NB4 (cell line): ENCODE measurements at regions not wholly inside any gene's neighbourhood (a gene's known extent, or its start where the extent isn't known, plus 50 kb on each side); places are given as distances from the start of the nearest gene placed in this dataset.

Source experiments
- DNase-seq: peaks from one replicate; pipeline ENCODE4 v3.0.0; 2010; ENCODE audit warnings: low read depth
- H3K4me3 ChIP-seq: one replicate; pipeline ENCODE4 v1.5.1; 2011; ENCODE audit warnings: mild to moderate bottlenecking, low read depth, low read length, moderate library complexity
- CTCF ChIP-seq: IDR thresholded peaks from one replicate; pipeline ENCODE4 v1.5.1; 2012; ENCODE audit warnings: low read depth, low read length
- MYC ChIP-seq: IDR thresholded peaks from 2 replicates; pipeline ENCODE4 v1.6.1; 2011; ENCODE audit warnings: low read depth, low read length
- POLR2A ChIP-seq: IDR thresholded peaks from 2 replicates; pipeline ENCODE4 v1.6.1; 2011; ENCODE audit warnings: mild to moderate bottlenecking; ENCODE audit not compliant: insufficient read length; ENCODE audit errors: extremely low read depth
- TF ChIP-seq, protein P1 (sequence below): IDR thresholded peaks from 2 replicates; pipeline ENCODE4 v1.6.1; 2011; ENCODE audit warnings: low read depth, low read length

DNA sequence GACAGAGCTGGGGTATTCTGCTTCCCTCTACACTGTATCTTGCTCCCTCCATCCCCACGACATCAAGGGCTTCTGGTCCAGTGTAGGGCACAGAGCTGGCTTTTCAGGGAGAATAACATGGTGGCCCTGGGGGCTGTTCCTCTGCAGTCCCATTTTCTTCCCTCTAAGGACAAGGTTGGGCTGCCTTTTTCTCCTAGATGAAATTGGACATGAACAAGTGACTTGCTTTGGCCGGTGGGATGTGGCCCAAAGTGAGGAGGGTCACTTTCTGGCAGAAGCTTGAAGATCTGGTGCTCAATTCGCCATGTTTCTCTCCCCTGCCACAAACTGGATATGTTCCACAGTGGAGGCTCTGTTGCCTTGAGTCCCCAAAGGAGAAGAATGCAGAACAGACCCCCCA lies 235.7 kb downstream of the EMX2 start:
- TF ChIP-seq MYC (no peak), POLR2A (no peak)
- TF ChIP-seq, protein P1, sequence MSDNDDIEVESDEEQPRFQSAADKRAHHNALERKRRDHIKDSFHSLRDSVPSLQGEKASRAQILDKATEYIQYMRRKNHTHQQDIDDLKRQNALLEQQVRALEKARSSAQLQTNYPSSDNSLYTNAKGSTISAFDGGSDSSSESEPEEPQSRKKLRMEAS: no peak
- no peak for DNase-seq
- H3K4me3 ChIP-seq: no peak overlapping the region

DNA sequence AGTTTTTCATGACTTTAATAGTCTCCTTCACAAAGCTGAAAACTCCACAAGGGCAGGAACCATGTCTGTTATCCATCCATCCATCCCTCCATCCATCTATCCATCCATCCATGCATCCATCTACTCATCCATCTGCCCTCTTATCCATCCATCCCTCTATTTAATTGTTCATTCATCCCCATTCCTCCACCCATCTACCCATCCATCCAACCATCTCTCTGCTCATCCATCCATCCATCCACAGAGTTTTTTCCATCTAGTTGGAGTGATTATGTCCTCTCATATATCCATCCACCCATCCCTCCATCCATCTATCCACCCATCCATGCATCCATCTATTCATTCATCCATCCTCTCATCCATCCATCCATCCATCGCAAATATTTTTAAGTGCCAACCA lies 237.9 kb downstream of the EMX2 start:
- no peak for TF ChIP-seq MYC
- TF ChIP-seq POLR2A: no peak
- TF ChIP-seq, protein P1: no peak
- no peak for TF ChIP-seq CTCF
- DNase-seq: no peak
- no peak overlapping the region for H3K4me3 ChIP-seq

- no peak for DNase-seq
- TF ChIP-seq POLR2A: no peak
- TF ChIP-seq, protein P1: no peak
- TF ChIP-seq MYC: no peak
- no peak for TF ChIP-seq CTCF
- no peak overlapping the region for H3K4me3 ChIP-seq
Observed at GRCh38 chr10:117781216-117781831, 238.8 kb downstream of the EMX2 start.

DNA sequence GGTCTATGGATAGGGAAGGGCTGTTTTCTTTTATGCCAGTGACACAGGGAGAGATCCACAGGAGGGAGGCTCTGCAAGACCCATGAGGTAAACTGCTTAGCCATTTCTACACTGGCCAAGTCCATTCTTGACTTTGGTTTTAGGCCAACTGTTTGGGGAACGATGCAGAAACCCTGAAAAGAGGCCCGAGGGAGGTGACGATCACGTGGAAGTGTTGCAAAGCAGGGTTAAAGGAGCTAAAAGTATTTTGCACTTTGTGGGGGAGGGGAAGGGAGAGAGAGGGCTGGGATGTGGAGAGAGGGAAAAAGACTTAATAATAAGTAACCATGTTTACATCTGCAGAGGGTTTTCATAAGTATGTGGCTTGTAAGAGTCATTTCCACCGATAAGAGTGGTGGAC lies 239.7 kb downstream of the EMX2 start:
- no peak for DNase-seq
- no peak for TF ChIP-seq CTCF
- no peak for TF ChIP-seq MYC
- TF ChIP-seq, protein P1: no peak
- TF ChIP-seq POLR2A: no peak
- H3K4me3 ChIP-seq: no peak overlapping the region

GRCh38 chr10:117783698-117784395 lies 241.3 kb downstream of the EMX2 start:
- DNase-seq: no peak
- TF ChIP-seq MYC (no peak), POLR2A (no peak), CTCF (no peak)
- TF ChIP-seq, protein P1: no peak
- no peak overlapping the region for H3K4me3 ChIP-seq

DNA sequence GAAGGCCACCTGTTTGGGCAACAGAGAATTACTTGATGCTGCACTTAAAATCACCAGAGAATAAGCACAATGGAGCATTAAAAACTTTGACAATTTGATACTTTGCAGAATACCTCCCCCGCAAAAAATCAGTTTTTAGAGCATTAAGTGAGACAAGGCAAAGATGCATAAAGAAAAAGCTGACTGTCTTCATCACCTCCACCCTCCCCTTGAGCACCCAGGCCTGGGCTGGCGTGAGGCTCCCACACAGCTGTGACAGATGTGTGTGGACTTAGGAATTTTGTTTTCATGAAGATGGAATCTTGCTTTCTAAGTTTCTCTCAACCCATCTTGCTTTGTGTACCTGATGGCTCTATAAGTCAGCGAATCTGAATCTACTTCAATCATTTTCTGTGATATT lies 242.2 kb downstream of the EMX2 start:
- DNase-seq: no peak
- no peak for TF ChIP-seq POLR2A
- TF ChIP-seq CTCF: no peak
- no peak for TF ChIP-seq MYC
- TF ChIP-seq, protein P1: no peak
- H3K4me3 ChIP-seq: no peak overlapping the region
